Endothelial cell of umbilical vein (primary cell): ENCODE measurements at regions not wholly inside any gene's neighbourhood (a gene's known extent, or its start where the extent isn't known, plus 50 kb on each side); places are given as distances from the start of the nearest gene placed in this dataset.

Experiments used
- BruUV-seq: library from RNA; stranded (reverse); fragments of 400-500 nt; replicated peaks from 2 replicates; lab custom pipeline; 2021; lab: Mats Ljungman, UMichigan
- CTCF ChIA-PET: fragments of 300-600, 350-600 bp; sonication (Branson Sonifier 250); formaldehyde crosslinking; loops from one replicate; lab custom pipeline; 2021; ENCODE audit warnings: antibody characterized with exemption, inconsistent platforms; lab: Charles Lee
- POLR2A ChIA-PET: fragments of 300-600, 350-600 bp; sonication (Branson Sonifier 250); formaldehyde crosslinking; loops from one replicate; lab custom pipeline; 2021; ENCODE audit warnings: antibody characterized with exemption, inconsistent platforms; lab: Charles Lee
- DNase-seq: peaks from one replicate; pipeline ENCODE4 v3.0.0-alpha.2; 2011; ENCODE audit warnings: low read depth, low spot score
- FAIRE-seq: peaks from 2 replicates; lab custom pipeline; 2011; peaks lifted over from hg19 to GRCh38; lab: Jason Lieb, UNC
- H2AFZ ChIP-seq: 2 replicates; pipeline ENCODE4 v1.6.0; 2012; ENCODE audit warnings: low read depth, low read length, control low read depth, inconsistent platforms
- H3K27ac ChIP-seq: 2 replicates; pipeline ENCODE4 v1.5.1; 2011; ENCODE audit warnings: low read depth, mild to moderate bottlenecking, control low read depth, low read length, moderate library complexity; ENCODE audit not compliant: insufficient read depth
- H3K27me3 ChIP-seq, 2 experiments: 2 replicates each; pipeline versions ENCODE4 v1.6.0 to v1.6.1; 2011; ENCODE audit warnings: low read length in 2 of 2, mixed read lengths in 1 of 2; ENCODE audit not compliant: control insufficient read depth in 2 of 2, insufficient read depth in 2 of 2
- H3K36me3 ChIP-seq, 2 experiments: 2 replicates in 1 of 2; 3 replicates in 1 of 2; pipeline ENCODE4 v1.5.1; 2011; ENCODE audit warnings: low read length in 2 of 2, mild to moderate bottlenecking in 1 of 2, moderate library complexity in 1 of 2; ENCODE audit not compliant: control insufficient read depth in 2 of 2, insufficient read depth in 2 of 2; ENCODE audit errors: extremely low read depth in 1 of 2
- H3K4me1 ChIP-seq: 3 replicates; pipeline ENCODE4 v1.5.1; 2011; ENCODE audit warnings: mild to moderate bottlenecking, low read length; ENCODE audit not compliant: control insufficient read depth, insufficient read depth; ENCODE audit errors: extremely low read depth
- H3K4me2 ChIP-seq: 2 replicates; pipeline ENCODE4 v1.6.1; 2011; ENCODE audit warnings: low read length, control low read depth, mixed read lengths; ENCODE audit not compliant: insufficient read depth
- H3K4me3 ChIP-seq, 3 experiments: fragments of 200-600 bp in 1 of 3; sonication (generic), shearing (Covaris generic) in 1 of 3; replicated peaks in 1 of 3; 2 replicates each; pipeline ENCODE4 v1.5.1; 2011 to 2016; ENCODE audit warnings: control low read depth in 3 of 3, low read length in 3 of 3, mild to moderate bottlenecking in 2 of 3, inconsistent platforms in 1 of 3, low read depth in 1 of 3, moderate library complexity in 1 of 3; ENCODE audit not compliant: insufficient read depth in 1 of 3
- H3K79me2 ChIP-seq: 2 replicates; pipeline ENCODE4 v1.6.0; 2012; ENCODE audit warnings: low read length, inconsistent platforms; ENCODE audit not compliant: control insufficient read depth, insufficient read depth
- H3K9ac ChIP-seq: replicated peaks from 2 replicates; pipeline ENCODE3; 2011; ENCODE audit warnings: low read length, control low read depth; ENCODE audit not compliant: insufficient read depth; ENCODE audit errors: extremely low read depth
- H3K9me1 ChIP-seq: replicated peaks from 3 replicates; pipeline ENCODE4 v1.6.0; 2011; ENCODE audit warnings: mild to moderate bottlenecking, low read length; ENCODE audit not compliant: control insufficient read depth, insufficient read depth; ENCODE audit errors: extremely low read depth
- H3K9me3 ChIP-seq: replicated peaks from 2 replicates; pipeline ENCODE4 v1.5.1; 2012; ENCODE audit warnings: low read length, inconsistent platforms; ENCODE audit not compliant: control insufficient read depth, insufficient read depth
- H4K20me1 ChIP-seq: replicated peaks from 2 replicates; pipeline ENCODE3; 2011; ENCODE audit warnings: mild to moderate bottlenecking, low read length; ENCODE audit not compliant: control insufficient read depth, insufficient read depth; ENCODE audit errors: extremely low read depth
- CTCF ChIP-seq, 2 donors: IDR thresholded peaks; 1 replicate in 1 of 2; 2 replicates in 1 of 2; pipeline ENCODE4 v1.5.1; 2011; ENCODE audit warnings: low read length in 2 of 2, mild to moderate bottlenecking in 2 of 2, moderate library complexity in 2 of 2, control low read depth in 1 of 2, inconsistent platforms in 1 of 2, low read depth in 1 of 2; ENCODE audit not compliant: insufficient read depth in 1 of 2; ENCODE audit errors: extremely low read depth in 1 of 2
- EZH2 ChIP-seq: IDR thresholded peaks from 2 replicates; pipeline ENCODE4 v1.6.1; 2012; ENCODE audit warnings: borderline replicate concordance, low read depth, mild to moderate bottlenecking, moderate library complexity, low read length, inconsistent platforms; ENCODE audit not compliant: severe bottlenecking
- FOS ChIP-seq: IDR thresholded peaks from 2 replicates; pipeline ENCODE4 v1.6.1; 2011; ENCODE audit warnings: mild to moderate bottlenecking, low read length, moderate library complexity, borderline replicate concordance; ENCODE audit not compliant: insufficient read depth
- GATA2 ChIP-seq: IDR thresholded peaks from 2 replicates; pipeline ENCODE4 v1.7.0; 2011; ENCODE audit warnings: low read depth, mild to moderate bottlenecking, moderate library complexity, mixed read lengths, low read length; ENCODE audit not compliant: insufficient read length, insufficient read depth
- JUN ChIP-seq: IDR thresholded peaks from 2 replicates; pipeline ENCODE4 v1.6.1; 2011; ENCODE audit warnings: borderline replicate concordance, low read depth; ENCODE audit not compliant: insufficient read length, insufficient read depth
- MAX ChIP-seq: IDR thresholded peaks from 2 replicates; pipeline ENCODE4 v1.6.1; 2011; ENCODE audit not compliant: insufficient read depth, insufficient read length
- MYC ChIP-seq: IDR thresholded peaks from one replicate; pipeline ENCODE4 v1.6.1; 2011; ENCODE audit warnings: mild to moderate bottlenecking, low read depth, low read length
- POLR2A ChIP-seq: IDR thresholded peaks from 2 replicates; pipeline ENCODE4 v1.6.1; 2012; ENCODE audit warnings: low read depth, mild to moderate bottlenecking, control low read depth, low read length
- POLR2AphosphoS5 ChIP-seq: IDR thresholded peaks from 2 replicates; pipeline ENCODE4 v1.6.1; 2012; ENCODE audit warnings: low read depth, mild to moderate bottlenecking, control low read depth, low read length, moderate library complexity; ENCODE audit not compliant: insufficient read depth
- dilution Hi-C: fragments of 300-500 bp; cut with MboI; formaldehyde crosslinking; loops from one replicate; pipeline ENCODE4 v1.15.0; 2019; ENCODE audit warnings: low sequenced_read_pairs; ENCODE audit not compliant: extremely low pct_ligation_motif_present
- intact Hi-C: fragments of 100-400 bp; cut with micrococcal nuclease; formaldehyde crosslinking; loops from one replicate; pipeline ENCODE4 v1.10.0; 2022

GRCh38 chr20:11232896-11233295 is 559.1 kb upstream of the JAG1 start:
- TF ChIP-seq POLR2AphosphoS5: no peak
- TF ChIP-seq EZH2: no peak
- no peak for TF ChIP-seq JUN
- TF ChIP-seq GATA2: no peak
- no peak overlapping the region for H3K4me3 ChIP-seq
- H3K4me2 ChIP-seq: no peak overlapping the region
- dilution Hi-C loops: no loop called here
- no peak overlapping the region for H2AFZ ChIP-seq
- no peaks in the 10 kb centered on the region for H3K36me3 ChIP-seq
- FAIRE-seq (no peak), DNase-seq (no peak)
- H3K9me1 ChIP-seq: no peaks in the 10 kb centered on the region
- no peaks in the 10 kb centered on the region for H3K79me2 ChIP-seq
- H3K4me1 ChIP-seq: peaks cover 32% of the 10 kb centered on the region
- H3K27me3 ChIP-seq: no peaks in the 10 kb centered on the region
- POLR2A ChIA-PET: no interaction called here
- no peaks in the 10 kb centered on the region for H3K9me3 ChIP-seq
- no peak overlapping the region for H3K9ac ChIP-seq
- BruUV-seq: no TSS peak
- H4K20me1 ChIP-seq: no peaks in the 10 kb centered on the region
- intact Hi-C loops: no loop called here
- no peak overlapping the region for H3K27ac ChIP-seq
- CTCF ChIA-PET: no interaction called here

- Histone ChIP-seq H3K4me2 (peak overlapping the region; percentile 26), H3K79me2 (no peaks in the 10 kb centered on the region), H3K4me3 (no peak overlapping the region), H3K9ac (no peak overlapping the region), H3K36me3 (no peaks in the 10 kb centered on the region), H4K20me1 (no peaks in the 10 kb centered on the region), H2AFZ (peak overlapping the region; percentile 60), H3K27ac (peak overlapping the region; percentile 73), H3K9me3 (no peaks in the 10 kb centered on the region), H3K27me3 (no peaks in the 10 kb centered on the region), H3K4me1 (peaks cover 32% of the 10 kb centered on the region), H3K9me1 (no peaks in the 10 kb centered on the region)
- DNase-seq: peak; percentile 44
- dilution Hi-C loops: no loop called here
- ChIA-PET POLR2A (no interaction called here), CTCF (no interaction called here)
- BruUV-seq: no TSS peak
- TF ChIP-seq POLR2AphosphoS5 (no peak), CTCF (IDR thresholded peaks at IDR 0.05; ENCODE audit: extremely low read depth in 1 of 2, insufficient read depth in 1 of 2, low read depth in 1 of 2, low read length in 2 of 2) (no peak), FOS (no peak), EZH2 (no peak), POLR2A (no peak), GATA2 (no peak), JUN (no peak), MAX (no peak), MYC (no peak)
- FAIRE-seq: no peak
- intact Hi-C loops: no loop called here
Observed at GRCh38 chr20:11234181-11234580, 560.4 kb upstream of the JAG1 start.
